Mesenteric fat pad (tissue), 1 donor: ENCODE measurements at regions not wholly inside any gene's neighbourhood (a gene's known extent, or its start where the extent isn't known, plus 50 kb on each side); places are given as distances from the start of the nearest gene placed in this dataset.

Experiments used
- DNase-seq: peaks from one replicate; pipeline ENCODE4 v3.0.0-alpha.2; 2020; ENCODE audit warnings: low spot score
- donor health status: DM: yes; HTN: yes; CAD: no.

DNA sequence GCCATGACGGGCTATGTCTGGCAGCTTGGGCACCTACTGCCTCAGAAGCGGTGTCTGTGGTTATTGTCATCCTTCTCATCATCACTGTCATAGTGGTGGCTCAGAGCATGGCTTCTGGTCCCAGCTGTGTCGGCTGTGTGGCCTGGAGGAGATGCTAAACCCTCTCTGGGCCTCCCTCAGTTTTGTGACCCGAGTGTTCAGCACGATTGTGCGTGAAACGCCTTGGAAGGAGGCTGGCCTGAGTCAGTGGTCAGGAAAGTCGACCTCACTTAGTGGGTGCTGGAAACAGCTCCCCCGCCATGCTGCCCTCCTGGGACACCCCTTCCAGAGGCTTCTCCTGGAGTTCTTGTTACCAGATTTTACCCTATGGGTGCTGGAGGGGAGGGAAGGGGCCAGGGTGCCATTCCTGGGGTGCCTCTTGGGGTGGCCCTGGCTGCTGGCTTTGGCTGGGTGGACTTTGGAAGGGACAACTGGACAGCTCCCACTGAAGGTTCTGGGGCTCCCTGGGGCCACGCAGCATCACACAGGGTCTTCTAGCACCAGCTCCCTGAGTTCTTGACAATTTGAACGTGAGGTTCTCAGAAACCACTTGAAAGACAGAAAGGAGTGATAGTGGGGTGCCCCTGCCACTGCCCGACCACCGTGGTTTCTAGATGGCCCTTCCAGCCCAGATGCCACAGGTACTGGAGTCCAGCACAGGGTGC, 226.5 kb upstream of the GSE1 start:
- no peak for DNase-seq

DNA sequence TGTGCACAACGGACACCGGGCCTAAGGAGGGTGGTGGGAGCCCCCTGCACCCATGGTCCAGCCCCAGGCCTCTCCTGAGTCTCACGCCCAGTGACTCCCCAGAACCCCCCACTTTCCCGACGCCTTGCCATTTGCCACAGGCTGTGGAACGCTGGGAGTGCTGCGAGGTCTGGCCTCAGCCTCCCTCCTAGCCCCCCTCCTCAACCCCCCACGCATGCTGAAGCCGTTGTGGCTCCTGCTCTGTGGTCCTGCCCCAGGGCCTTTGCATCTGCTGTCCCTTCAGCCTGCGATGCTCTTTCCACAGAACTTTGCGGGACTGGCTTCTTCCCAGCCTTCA, 226.0 kb upstream of the GSE1 start:
- DNase-seq, result no peak

DNA sequence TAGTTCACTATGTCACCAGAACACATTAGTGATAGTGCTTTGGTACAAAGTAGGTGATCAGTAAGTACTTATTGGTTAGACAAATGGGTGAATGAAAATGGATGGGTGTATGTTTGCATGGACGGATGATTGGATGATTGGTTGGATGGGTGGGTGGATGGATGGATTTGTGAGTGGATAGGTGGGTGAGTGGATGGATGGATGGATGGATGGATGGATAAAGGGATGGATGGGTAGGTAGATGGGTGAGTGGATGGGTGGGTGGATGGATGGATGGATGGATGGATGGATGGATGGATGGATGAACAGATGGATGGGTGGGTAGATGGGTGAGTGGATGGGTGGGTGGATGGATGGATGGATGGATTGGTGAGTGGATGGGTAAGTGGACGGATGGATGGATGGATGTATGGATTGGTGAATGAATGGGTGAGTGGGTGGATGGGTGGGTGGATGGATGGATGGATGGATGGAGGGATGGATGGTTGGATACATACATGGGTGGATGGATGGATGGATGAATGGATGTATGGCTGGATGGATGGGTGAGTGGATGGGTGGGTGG, 225.3 kb upstream of the GSE1 start:
- no peak for DNase-seq

- DNase-seq, result no peak
These were observed 223.2 kb upstream of the GSE1 start for GRCh38 chr16:85389679-85390470.

DNA sequence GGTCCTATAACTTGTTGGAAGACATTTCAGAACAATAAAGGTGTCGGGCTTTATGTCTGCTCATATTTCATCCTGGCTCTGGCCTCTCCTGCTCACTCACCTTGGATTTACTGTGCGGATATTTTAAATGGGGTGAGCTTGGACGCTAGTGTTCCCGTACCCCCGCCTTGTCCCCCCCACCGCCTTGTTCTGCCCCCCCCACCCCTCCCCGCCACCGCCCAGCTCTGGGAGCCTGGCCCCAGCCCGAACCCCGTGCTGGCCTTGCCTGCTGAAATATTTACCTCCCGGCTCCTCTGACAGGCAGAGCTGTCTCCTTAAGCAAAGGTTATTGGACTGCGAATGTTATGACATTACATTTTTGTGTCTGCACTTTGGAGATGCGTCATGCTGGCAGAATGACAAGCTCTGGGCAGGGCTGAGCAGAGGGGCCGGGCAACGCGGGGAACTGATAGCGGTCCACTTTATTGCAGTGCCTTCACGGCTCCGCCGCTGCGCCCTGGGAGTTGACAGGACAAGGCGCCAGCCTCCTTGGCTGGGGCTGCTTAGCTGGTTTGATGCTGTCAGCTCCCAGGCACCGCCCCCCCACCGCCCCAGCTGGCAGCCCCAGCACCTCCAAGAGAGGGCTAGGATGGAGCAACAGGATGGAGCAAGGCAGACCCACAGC, 222.5 kb upstream of the GSE1 start:
- DNase-seq, result no peak

DNA sequence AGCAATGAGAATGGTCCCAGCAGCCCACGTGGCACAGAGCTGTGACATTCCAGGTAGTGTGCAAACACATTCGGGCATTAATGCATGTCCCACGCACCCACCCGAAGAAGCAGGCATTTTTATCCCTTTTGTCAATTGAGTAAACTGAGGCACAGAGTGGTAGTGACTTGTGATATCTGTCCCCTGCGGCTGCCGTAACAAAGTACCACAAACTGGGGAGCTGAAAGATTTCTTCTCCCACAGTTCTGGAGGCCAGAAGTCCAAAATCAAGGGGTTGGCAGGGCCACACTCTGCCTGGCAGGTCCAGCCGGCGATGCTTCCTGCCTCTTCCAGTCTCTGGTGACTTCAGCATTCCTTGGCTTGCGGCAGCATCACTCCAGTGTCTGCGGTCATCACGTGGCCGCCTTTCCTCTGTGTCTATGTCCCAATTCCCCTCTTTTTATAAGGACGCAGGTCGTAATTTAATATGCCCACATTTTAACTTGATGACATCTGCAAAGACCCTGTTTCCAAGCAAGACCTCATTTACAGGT, 221.9 kb upstream of the GSE1 start:
- no peak for DNase-seq

DNA sequence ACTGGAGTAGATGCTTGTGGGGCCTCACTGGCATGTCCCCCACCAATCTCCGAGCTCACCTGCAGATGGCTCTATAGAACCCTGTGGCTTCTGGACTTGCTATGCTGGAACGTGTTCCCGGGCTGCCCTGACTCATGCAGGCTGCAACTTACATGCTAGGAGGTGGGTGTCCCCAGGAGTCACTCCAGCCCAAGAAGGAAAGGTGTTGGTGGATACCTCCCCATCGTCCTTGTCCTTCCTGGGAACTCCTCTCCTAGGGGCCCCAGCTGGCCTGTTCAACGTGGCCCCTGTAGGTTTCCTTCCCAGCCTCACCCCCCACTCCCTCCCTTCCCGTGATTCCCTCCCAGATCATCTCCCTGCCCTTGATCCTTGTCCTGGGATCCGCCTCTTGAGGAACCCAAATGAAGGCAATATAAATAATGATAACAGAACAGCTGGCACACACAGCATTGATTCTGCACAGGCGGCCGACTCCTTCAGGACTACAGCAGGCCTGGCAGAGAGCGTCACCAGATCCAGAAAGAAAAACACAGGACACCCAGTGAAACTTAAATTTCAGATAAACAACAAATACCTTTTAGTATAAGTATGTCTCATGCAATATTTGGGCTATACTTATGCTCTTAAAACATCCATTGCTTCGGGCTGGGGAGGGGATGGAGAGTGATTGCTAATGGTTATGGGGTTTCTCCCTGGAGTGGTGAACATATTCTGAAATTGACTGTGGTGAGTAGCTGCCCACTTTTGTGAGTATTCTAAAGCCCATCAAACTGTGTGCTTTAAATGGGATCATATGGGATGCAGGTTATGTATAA, 221.1 kb upstream of the GSE1 start:
- DNase-seq, result no peak

- no peak for DNase-seq
These were observed 220.1 kb upstream of the GSE1 start for GRCh38 chr16:85392756-85393673.

DNA sequence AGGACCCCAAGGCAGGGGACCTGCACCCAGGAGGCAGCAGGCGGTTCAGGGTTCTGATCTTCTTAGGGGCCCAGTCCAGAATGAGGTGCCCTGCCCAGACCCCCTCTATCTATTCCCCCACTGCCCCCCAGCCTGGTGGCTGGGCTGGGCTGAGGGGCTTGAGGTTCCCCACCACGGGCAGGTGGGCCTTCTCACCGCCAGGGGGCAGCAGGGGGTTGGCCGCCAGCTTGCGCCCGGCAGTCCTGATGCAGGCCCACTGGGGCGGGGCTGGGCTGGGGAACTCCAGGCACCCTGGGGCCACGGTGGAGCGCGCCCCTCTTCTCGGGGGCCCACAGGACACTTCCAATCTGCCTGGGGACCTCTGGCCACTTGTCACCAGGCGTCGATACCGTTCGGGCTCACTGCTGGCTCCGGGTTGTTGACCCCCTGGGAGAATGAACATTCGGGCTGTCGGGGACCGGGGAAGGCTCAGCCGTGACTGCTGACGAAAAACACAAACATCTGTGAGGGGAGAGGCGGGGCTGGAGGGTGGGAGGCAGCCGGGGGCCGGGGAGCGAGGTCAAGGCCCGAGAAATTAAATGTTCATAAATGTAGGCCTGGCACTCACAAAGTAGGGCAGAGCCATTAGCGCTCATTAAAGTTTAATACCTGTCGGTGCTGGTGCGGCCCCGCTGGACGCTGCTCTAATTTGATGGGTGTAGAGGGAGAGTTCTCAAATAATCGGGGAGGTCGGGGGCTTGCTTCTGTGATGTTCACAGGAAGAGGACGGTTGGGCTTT, 219.3 kb upstream of the GSE1 start:
- DNase-seq, result no peak

DNA sequence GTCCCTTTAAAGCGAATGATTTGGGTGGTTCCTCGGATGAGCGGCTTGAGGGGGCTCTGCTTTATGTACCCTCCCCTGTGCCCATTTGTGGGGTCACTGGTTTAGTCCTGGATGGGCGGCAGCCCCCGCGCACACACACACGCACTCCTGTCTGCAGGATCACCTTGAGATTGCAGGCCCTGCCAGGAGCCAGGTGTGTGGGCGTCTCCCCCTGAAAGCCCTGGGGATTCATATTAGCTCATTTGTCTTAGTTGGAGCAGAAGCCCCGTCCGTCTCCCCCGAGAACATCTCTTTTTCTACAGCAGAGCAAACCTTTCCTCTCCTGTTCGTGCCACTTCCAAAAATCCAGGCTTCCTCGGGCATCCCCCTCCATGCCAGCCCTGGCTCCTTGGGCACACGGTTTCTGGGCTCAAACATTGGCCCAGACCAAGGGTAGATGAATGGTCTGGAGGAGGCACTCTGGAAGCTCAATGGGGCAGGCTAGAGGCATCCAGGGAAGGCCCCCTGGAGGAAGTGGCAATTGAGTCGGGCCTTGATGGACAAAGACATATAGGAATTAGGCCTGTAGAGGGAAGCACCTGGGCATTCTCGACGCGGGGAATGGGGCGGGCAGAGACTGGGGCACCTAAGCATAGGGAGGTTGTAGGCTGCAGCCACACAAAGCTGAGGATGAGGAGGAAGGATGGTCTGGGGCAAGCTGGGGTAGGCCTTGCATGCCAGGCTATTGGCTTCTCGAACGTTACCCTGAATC, 218.5 kb upstream of the GSE1 start:
- no peak for DNase-seq

DNA sequence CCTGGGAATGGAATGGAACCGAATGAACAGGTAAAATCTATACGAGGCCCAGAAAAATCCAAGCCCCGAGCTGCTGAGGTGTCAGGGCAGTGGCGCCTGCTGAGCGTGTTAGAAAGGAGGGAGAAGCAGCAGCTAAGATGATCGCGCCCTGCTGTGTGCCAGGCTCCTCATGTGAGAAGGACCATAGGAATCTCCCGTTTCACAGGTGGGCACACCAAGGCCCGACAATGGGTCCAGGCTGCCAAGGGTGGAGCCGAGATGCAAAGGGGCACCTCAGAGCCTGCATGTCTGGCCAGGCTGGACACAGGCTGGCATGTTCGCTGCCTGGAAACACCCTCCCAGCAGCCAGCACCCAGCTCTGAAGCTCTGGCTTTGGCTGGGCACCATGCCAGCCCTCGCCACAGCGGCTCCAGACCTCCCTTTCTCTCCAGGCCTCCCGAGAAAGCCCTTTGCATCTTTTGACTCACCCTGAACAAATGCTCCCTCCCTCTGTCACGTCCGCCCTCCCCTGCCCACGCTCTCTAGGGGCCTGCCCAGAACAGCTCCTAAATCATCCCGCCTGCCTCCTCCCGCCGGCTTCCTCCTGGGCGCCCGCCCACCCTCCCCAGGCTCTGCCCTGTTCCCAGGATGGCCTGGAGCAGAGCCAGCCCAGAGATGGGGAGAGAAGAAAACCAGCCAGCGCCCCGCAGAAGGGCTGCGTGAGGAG, 217.8 kb upstream of the GSE1 start:
- DNase-seq, result no peak

DNA sequence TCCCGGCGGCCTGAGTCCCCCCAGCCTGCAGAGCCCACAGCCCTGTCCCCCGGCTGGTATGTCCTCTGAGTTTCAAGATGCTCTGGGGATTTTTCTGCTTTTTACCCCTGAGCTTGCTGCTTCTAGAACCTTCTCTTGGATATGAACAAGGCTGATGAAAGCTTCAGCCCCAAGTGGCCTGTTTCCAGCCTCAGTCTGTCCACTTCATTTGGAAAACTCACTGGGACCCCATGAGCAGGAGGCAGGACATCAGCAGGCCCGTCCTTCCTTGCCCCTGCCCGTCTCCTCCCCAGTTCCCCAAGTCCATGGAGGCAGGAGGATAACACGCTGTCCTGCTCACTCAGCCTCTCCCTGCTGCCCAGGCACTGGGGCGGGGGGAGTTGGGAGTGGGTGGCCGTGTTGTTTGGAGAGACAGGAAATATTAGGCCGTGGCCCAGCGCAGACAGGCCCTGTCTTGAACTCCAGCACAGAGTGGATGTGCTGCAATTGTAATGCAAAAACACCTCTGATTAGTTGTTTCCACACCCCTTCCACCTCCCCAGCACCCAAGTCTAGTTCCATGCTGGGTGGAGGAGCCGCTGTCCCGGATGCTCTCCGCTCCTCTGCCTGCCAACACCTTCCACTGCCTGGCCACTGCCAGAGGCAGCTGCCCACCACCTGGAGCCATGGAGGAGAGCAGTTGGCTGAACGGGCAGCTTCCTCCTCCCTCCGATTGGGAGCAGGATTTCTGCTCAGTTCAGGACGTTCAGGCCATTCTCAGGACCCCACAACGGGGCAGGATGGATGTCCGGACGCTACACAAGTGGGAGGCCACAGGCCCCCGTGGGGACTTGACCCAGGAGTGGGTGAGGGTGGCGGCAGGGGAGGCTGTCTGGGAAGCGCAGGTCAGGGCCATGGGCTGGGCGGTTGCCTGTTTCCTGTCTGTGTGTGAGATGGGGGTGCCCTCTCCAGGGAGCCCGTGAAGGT, 216.9 kb upstream of the GSE1 start:
- no peak for DNase-seq

DNA sequence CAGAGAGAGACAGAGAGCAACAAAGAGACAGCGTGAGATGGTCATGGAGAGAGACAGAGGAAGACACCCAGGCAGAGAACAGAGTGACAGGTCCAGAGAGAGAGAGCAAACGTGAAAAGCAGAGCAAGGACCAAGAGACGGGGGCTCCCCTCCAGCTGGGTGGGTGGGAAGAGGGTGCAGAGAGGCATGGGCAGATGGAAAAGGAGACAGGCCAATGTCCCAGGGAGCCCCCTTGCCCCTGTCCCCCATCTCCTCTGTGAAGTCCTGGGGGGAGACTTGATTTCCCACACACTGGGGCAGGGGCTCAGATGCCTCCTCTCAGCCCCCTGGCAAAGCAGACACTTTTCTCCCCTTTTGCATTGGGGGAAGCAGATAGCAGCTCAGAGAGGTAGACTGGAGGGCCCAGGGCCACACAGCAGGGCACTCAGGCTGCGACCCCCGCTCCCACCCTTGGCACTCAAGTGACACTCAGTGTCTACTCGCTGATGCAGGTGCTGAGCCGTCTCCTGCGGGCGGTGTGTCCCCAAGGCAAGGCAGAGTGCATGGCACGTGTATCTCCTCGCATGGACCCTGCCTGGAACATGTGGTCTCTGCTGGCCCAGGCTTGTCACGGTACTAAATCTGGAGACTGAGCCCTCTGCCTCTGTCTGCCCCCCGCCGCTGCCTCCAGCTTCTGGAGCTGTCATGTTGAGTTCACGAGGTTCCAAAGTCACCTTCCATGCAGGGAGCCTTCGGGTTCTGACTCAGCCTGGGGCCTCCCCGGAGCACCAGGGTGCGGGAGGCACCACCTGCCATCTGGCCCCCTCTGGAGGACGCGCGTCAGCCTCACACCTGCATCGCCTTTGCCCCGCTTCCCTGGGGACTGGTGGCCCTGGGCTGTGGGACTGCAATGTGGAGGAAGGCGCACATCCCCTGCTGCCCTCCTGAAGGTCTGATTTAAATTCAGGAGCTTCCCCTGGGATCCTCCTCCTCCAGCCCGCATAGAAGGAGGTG, 215.9 kb upstream of the GSE1 start:
- no peak for DNase-seq

DNA sequence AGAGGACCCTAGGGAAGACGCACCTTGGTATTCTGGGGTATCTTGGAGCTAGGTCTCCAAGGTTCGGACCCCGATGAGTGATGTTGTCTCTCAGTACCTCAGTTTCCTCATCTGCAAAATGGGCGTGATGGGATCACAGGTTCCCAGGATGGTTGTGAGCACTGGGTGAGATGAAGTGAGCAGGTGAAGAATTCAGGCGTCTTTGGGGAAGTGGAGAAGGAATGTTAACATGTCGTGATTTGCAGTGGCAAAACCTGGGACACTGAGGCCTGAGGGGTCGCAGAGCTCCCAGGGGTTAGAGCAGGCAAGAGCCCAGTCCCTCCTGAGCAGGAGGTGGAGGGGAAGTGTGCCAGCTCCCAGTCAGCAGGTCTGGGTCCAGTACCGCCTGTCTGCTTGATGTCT, 215.1 kb upstream of the GSE1 start:
- DNase-seq, result no peak
